NCI-H748 (cell line): ENCODE measurements at regions not wholly inside any gene's neighbourhood (a gene's known extent, or its start where the extent isn't known, plus 50 kb on each side); places are given as distances from the start of the nearest gene placed in this dataset.
A peak's percentile ranks its signal among the peaks of the same experiment; 100 is the strongest.
"Not testable (repeated sequence)": the region's sequence is repeated elsewhere in the genome, so short reads cannot be mapped to it uniquely, and the experiment has no call there.

Source experiments
- DNase-seq: peaks from one replicate; lab custom pipeline; 2025; ENCODE audit not compliant: unreplicated experiment; lab: John Stamatoyannopoulos, UW

DNA sequence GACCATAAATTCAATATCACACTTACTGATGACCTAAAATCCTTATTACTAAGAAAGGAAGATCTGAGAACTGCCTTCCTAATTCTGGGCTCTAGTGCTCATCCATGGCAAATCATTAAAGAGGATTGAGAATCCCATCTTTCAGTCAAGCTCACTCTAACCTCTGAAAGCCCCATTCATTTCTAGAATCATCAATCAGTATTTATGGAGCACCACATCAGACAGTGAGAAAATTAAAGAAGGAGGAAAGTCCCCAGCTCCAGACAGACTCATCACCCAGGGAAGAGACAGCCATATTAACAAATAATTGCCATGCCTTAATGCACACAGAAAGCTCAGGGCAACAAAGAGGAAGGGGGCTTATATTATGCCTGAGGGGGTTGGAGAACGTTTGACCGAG lies 256.1 kb upstream of the SOX9 start:
- DNase-seq, result no peak

DNA sequence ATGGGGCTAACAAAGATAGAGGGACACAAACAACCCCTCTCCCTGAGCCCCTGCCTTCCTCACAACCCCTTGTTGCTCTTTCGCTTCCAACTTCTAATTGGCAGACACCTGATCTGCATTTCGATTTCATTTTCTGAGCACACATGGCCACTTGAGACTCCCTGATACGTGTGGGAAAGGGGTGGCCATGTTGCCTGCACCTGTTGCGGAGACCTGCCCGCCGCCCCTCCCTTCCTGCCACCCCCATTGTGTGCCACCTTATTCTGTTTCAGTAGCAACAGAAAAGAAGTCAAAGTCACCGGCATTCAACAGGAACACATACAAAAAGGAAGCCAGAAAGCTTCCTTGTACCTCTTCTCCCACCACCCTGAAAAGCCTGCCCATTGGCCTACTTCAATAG lies 254.7 kb upstream of the SOX9 start:
- DNase-seq, result peak; percentile 33

DNA sequence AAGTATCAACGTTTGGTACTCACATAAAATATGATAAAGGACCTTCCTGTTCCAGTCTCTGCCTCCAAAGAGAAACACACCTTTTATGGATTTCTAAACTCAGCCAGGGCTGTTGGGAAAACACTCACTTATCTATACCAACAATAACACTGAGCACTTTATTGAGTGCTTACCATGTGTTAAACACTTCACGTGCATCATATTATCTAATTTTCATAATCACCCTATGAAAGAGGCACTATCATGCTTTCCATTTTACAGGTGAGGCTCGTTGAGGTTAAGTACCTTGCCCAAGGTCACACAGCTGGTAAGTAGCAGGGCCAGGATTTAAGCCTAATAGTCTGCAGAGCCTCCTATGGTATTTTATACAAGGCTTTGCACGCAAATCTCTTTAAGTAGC lies 251.5 kb upstream of the SOX9 start:
- peak; percentile 96 for DNase-seq

DNA sequence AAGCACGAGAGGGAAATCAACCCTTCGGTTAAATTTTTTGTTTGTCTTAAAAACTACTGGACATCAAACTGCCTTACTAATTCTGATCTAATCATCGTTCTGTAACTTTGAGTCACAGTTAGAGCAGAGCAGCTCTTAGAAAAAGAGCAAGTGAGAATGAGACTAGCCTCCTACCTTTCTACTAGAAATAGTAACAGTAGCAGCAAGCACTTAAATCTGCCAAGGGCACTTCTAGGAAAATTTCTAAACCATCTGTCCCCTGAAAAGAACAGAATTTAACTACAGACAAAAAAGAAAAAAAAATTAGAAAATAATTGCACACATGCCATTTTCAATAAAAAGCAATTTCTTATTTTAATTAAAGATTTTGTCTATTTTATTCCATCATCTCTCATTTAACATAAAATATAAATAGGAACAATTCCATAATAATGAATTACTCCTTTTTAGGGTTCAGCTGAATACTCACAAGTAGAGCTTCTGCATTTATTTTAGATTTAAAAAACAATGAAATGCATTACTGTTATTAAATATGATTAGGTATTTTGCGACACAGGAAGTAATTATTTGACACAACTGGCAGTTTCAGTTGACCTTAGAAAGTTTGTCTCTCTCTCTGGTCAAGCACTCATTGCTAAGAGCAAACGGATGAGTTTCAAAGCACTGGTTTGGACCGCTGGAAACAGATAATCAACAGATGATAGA lies 250.8 kb upstream of the SOX9 start:
- peak; percentile 68 for DNase-seq

DNA sequence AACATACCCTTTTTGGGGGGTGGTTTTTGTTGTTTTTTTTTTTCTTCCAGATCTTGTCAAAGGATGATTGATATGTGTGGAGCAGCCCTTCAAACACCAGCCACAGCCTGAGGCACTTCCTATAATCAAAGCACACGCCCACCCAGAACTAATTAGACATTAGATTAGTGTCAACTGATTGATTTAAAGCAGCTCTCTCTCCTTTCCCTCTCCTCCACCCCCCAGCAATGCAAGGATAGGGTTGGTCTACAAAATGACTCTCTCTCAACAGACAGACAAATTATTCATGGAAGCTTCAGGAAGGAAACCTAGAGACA lies 250.3 kb upstream of the SOX9 start:
- peak; percentile 92 for DNase-seq

DNA sequence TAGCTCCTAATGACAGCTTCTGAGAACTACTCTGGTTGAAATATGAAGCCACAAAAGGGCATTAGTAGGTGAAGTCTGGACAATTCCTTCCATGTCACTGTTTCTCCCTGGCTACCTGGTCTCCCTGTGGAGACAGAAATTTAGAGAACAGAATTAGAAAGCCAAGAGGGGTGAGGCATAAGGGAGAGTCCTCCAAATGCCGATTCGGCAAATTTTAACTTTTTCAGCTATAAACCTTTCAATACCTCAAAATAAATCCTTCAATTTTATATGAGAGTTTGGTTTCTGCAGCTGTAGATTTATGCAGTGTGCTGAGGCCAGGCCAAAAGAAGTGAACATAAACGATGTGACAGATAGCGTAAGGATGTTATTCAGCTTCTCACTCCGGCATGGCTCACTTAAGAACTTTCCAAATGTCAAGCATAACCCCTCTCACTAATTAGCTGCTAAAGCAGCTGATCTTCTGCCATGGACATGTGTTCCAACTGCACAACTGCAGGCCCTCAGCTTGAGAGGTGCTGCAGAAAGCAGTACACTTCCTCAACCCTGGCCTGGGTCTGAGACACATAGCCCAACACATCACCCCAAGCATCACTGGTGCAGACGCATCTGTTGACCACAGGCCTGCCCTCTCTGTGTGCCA lies 247.9 kb upstream of the SOX9 start:
- DNase-seq, result no peak

DNA sequence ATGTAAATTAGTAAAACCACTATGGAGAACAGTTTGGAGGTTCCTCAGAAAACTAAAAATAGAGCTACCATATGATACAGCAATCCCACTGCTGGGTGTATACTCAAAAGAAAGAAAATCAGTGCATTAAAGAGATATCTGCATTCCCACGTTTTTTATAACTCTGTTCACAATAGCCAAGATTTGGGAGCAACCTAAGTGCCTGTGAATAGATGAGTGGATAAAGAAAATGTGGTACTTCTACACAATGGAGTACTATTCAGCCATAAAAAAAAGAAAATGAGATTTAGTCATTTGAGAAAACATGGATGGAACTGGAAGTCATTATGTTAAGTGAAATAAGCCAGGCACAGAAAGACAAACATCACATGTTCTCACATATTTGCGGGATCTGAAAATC lies 246.0 kb upstream of the SOX9 start:
- DNase-seq, result not testable (repeated sequence)

DNA sequence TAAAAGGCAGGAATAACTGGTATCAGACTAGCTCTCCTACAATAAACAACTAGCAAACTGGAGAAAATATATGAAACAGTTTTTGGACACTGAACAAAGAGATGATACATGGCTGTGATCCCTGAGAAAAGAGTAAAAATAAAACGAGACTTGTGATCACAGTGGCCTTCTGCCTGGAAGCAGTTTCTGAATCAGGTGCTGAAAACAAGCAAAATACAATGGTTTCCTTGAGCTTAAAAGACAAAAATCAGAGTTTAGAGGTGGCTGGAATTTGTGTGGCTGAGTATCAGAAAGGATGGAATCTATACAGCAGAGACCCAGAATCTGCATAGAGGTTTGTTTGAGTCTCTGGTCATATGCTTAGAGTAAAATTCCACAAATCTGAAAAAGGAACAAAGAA lies 242.5 kb upstream of the SOX9 start:
- no peak for DNase-seq

DNA sequence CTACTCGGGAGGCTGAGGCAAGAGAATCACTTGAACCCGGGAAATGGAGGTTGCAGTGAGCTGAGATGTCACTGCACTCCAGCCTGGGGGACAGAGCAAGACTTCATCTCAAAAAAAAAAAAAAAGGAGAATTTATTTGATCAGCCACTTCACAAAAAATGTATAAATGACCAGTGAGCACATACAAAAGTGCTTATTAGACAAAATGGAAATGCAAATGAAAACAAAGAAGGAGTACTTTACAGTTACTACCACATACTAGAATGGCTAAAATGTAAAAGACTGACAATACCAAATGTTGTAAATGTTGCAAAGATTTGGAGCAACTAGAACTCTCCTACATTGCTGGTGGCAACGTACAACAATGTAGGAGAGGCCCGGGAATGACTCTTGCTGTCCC lies 241.8 kb upstream of the SOX9 start:
- no peak for DNase-seq

DNA sequence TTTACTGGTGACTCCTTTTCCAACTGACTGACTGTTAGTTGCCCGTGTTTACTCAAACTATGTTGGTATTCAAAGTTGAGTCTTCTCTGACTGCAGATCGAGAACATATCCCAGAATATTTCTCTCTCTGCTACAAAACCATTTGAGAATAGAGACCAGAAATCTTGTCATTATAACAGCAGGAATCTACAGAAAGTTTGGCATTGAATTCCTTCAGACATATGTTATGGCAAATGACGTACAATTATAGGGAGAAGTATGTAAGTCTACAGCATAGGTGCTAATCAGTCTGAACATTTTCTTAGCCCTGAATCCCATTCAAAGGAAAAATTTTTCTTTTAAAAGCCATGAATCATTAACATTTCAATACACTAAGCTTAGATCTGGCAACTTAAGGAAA lies 239.8 kb upstream of the SOX9 start:
- DNase-seq, result no peak

DNA sequence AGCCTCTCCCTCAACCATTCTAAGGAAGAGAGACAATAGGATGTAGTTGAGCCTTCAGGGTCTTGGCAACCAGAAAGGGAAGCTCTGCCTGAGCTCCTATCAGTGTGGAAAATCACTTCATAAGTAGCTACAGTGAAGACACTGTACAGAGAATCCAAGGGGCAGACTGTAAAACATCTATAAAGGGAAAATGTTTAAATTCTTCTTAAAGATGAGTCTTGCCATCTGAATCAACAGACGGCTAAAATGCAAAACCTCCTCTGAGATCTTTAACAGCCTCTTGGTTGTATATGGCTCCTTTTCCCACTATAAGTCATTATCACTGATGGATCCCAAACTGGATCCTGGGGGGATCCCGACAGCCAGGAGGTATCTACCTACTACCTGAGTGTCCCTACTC lies 239.2 kb upstream of the SOX9 start:
- DNase-seq, result no peak

DNA sequence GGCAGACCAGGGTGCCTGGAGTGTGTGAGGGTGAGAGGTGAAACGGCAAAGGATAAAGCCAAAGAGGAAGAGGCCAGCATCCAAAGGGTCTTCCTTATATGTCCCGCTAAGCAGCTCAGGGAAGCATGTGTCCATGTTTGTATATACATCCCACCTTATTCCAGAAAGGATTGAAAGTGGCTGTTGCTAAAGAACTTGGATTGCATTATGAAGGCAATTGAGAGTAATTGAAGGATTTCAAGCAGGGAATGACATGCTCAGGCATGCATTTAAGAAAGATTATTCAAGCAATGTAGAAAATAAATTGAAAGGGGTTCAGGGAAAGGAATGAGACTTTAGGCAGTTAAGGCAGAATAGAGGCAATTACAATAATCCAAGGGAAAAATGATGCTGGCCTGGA lies 237.6 kb upstream of the SOX9 start:
- no peak for DNase-seq

DNA sequence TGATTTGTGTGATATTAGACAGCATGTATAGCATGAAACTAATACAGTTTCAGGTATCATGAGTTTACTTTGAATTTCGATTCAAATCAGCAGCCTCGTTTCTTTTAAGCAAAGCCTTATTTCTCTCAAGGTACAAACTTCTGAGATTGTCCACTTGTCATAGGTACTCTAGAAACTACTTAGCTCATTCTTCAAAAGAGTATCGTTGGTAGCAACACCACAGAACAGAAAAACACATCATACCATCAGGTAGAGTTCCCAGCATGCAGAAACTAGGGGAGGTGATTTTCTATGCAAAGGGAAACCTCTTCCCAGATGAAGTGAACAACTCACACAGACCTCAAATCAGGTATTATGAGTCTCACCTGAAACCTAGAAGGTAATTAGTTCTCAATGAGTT lies 237.0 kb upstream of the SOX9 start:
- no peak for DNase-seq

DNA sequence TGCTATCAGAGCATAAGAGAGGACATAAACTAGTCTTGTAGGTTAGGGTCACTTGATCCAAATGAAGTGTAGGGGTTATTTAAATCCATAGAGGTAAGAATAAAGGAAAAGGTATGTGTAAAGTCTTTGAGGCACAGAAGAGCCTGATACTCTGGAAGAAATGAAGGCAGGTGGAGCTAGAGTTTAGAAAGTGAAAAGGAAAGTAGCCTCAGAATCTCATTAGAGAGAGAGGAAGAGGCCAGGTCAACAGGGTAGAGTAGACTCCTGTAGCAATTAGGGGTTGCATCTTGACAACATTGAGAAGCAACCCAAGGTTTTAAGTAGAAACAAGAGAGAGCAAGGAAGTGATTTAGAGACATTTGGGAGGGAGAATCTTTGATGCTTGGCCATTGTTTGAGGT lies 235.2 kb upstream of the SOX9 start:
- DNase-seq, result no peak

DNA sequence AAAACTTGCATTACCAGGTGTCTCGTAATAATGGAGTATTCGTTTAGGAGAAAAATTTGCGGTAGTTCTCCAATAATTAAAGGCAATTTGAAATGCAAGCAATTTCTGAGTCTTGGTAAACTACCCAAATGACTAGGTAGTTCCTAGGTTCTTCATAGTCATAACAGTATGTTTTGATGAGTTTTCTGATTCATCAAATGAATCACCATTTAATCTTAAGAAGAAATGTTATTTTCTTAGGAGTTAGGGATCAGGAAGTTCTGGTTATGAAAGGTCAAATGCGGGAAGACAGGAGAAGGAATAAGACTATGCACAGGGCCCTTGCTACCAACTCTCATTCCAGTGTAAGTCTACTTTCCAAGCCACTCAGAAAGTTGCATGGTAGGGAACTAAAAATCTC lies 221.5 kb upstream of the SOX9 start:
- no peak for DNase-seq

DNA sequence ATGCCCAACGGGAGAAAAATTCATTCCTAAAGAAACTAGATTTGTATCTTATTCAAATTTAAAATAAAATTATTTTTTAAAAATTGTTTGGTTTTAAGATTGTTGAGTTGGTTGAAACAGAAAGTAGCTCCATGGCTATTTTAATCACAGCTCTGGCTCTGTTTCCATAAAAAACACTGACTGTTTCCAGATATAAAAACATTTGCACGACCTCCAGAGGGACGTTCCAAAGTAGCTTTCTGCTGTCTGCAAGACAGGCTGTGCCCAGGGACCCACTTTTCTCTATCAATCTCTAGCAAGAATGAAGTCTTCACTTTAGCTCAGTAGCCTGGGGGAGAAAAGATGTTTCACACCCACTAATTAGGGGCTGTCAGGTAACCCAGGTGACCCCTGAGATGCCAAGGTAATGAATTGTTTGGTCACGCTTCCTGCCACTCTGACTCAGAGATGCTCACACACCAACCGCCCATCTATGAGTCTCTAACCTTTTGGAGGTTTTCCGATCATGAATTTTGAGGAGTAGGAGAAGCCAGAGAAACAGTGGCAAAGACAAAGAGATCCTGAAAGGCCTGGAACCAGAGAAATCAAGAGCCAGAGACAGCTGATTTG lies 220.1 kb upstream of the SOX9 start:
- no peak for DNase-seq

DNA sequence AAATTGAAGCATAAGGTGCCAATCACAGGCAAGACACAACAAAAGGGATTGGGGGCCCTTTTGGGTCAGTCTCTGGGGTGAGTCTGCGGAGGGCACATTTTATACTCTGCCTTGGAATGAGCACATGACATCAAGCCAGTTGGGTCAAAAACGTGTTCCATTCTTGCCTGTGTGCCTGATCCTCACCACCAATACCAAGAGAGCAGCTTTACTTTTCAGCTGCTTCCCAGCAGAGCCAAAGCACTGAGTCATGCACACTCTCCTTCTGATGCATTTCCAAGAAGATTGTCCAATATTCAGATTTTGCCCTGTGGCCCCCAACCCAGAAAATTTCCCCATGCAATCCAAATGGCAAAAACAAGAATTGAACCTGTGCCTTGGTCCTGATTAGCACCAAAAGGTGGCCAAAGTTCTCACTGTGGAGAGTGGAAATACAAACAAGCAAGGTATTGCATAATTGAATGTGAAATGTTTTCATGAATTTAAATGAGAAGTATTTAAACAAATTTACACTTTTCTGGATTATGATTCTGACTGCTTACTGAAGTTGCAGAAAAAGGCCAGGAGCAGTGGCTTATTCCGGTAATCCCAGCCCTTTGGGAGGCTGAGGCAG lies 217.8 kb upstream of the SOX9 start:
- no peak for DNase-seq

DNA sequence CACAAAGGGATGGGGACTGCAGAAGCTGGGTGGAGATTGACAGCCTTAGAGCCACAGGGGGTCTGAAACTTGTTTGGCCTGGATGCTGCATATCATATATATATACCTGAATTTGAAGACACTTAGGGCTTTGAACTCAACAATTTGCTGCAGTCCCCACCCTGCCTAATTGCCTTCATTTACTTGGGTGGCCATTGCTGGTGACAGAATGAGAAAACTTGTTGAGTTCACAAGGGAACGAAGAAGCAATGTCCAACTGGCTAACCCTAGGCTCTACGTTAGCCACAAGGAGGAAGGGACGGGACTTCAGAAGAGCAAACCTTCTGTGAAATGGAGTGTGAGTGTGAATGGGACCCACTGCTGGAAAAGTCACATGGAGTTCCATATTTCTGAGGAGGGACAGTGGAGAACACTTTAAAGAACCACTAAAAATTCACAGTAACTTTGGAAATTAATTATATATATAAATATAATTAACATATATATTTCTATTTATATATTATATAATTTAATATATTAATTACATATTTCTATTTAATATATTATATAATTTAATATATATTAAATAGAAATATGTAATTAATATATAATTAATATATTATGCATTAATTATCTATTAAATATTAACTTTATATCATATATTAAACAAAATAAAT lies 215.3 kb upstream of the SOX9 start:
- peak; percentile 29 for DNase-seq

DNA sequence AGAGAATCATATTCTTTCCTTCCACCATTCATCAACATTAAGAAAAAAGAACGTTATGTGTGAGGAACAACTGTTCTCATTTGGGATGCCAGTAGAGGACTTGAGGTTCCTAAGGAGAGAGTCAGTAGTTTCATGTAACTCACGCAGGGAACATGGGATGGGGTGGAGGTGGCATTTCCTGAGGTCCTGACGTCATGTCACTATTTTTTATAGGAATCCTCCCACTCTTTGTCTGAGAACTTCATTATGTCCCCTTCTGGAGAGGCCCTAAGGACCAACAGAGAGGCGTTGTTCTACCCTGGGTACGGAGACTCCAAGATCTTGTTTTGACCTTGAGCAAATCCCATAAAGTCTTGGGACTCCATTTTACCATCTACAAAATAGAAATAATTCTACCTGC lies 211.7 kb upstream of the SOX9 start:
- DNase-seq, result no peak

DNA sequence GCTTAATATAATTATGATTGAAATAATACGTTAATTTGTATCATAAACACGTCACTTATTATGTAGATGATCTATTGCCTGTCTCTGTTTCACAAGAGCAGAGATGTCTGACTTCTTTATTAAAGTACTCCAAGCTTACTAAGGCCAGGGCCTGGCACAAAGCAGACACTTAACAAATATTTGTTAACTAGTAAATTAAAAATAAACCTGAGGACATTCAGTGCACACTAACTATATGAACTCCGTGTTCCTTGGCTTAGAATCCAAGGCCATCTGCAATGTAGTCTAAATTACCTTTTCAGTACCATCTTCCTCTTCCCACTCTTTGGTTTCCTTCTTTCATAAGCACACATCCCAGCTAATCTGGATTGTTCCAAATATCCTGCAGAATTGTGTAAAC lies 210.8 kb upstream of the SOX9 start:
- no peak for DNase-seq

DNA sequence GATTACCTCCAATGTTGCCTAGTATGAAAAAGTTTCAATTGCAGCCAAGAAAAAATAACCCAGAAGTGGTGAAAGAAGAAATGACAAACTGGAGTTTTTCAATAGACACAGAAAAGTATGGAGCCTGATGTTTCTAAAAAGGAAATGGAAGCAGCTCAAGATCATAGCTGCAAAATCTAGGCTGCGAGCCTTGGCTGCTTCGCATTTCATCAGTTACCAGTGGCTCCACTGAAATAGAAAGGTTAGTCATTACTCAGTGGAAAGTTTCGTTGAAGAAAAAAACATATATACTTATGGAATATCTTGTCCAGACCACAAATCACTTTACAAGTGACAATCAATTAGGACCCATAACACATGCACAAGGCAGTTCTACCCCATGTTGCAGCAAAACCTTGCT lies 206.8 kb upstream of the SOX9 start:
- DNase-seq, result no peak

DNA sequence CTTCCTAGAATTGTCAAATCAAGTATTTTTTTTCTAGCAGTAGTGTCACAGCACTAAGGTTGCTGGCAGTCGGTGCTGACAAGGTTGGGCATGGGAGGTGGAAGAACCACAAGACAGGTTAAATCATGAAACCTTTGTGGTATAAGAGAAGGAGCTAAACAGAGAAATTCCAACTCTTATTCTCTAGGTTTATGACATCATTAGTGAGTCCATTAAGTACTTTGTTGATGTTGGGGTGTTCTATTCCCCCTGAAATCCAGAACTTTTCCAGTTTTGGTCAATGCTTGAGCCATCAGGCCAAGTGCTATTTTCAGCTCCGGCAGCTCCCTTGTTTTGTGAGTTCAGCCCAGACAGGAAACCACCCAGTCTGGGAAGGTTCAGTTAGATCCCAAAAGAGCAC lies 206.0 kb upstream of the SOX9 start:
- no peak for DNase-seq
